ENCODE measurements at regions not wholly inside any gene's neighbourhood (a gene's known extent, or its start where the extent isn't known, plus 50 kb on each side); places are given as distances from the start of the nearest gene placed in this dataset.

DNA sequence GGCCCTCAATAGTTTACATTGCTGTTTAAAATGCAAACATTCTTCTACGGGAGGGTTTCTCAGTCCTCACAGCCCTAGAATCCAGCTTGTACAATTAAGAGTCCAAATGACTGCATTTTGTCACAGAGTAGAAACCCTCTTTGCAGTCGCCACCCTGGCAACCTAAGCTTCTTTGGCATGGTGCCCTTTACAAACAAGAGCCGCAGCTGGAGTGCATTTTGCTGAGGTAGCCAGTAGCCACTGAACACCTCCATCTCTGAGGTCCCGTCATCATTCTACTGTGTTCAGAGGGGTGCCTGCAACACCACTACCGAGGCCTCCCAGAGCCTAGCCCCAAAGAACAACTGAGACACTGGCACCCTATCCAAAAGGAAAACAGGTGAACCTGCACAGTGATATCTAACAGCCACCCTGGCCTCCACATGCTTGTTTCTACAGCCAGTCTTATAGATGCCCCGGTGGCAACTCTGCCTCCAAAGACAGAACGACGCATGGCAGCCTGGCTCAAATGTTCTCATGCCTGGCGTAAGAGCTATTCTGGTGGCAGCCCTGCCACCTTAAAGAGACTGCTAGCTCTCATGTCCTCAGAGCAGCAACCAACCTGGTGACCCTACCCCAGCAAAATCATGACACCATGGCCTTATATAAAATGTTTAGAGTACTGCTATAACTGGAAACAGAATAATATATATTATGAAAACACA is 801.9 kb downstream of the TECRL start:
- TF ChIP-seq STAG1 (CRISPR knock-in tag; IDR thresholded peaks at IDR 0.05) (no peak), POLR2A (IDR thresholded peaks at IDR 0.05; ENCODE audit: insufficient read depth in 1 of 2, low read depth in 2 of 2, low read length in 2 of 2) (no peak), EP300 (IDR thresholded peaks at IDR 0.05; ENCODE audit: low read depth in 2 of 2, low read length in 2 of 2) (no peak), EP300 (CRISPR knock-in tag; IDR thresholded peaks at IDR 0.05; ENCODE audit: borderline replicate concordance) (no peak)
- TF ChIP-seq, protein P1, sequence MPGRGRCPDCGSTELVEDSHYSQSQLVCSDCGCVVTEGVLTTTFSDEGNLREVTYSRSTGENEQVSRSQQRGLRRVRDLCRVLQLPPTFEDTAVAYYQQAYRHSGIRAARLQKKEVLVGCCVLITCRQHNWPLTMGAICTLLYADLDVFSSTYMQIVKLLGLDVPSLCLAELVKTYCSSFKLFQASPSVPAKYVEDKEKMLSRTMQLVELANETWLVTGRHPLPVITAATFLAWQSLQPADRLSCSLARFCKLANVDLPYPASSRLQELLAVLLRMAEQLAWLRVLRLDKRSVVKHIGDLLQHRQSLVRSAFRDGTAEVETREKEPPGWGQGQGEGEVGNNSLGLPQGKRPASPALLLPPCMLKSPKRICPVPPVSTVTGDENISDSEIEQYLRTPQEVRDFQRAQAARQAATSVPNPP (CRISPR knock-in tag; IDR thresholded peaks at IDR 0.05) = no peak

Data from HepG2 (cell line).